ENCODE measurements at regions not wholly inside any gene's neighbourhood (a gene's known extent, or its start where the extent isn't known, plus 50 kb on each side); places are given as distances from the start of the nearest gene placed in this dataset.

DNA sequence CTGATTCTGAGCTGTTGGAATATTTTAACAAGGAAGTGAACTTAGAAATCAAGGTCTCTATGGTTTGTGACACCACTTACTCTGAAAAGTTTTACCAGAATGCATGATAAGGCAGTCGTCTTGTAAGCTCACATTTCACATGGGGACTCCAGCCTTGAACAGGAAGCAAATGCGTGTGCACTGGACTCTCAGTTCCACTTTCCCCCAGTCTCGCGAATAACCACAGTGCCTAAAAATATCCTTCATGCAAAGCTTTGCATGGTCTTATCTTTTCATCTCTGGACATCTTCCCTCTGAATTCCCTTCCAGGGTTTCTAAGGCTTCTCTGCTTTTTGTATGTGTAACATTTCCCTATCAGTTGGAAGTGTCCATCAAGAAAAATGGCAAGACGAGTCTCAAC, 581.8 kb downstream of the NLGN4X start:
- TF ChIP-seq POLR2A (IDR thresholded peaks at IDR 0.05; ENCODE audit: low read length) (no peak), GATA1 (IDR thresholded peaks at IDR 0.05; ENCODE audit: low read depth, low read length) (no peak)

Measured in erythroblast (primary cell).